GM21367 (cell line): ENCODE measurements at regions not wholly inside any gene's neighbourhood (a gene's known extent, or its start where the extent isn't known, plus 50 kb on each side); places are given as distances from the start of the nearest gene placed in this dataset.

Experiments
- ATAC-seq: cut with Tn5 transposase; IDR thresholded peaks from one replicate; pipeline ENCODE4 v1.9.1; 2021; ENCODE audit not compliant: unreplicated experiment

- no peak for ATAC-seq
Observed at GRCh38 chr6:62345446-62345845, 59.4 kb upstream of the KHDRBS2 start.

GRCh38 chr6:62344850-62345249, 58.8 kb upstream of the KHDRBS2 start:
- ATAC-seq = no peak

GRCh38 chr6:62338477-62338876, 52.5 kb upstream of the KHDRBS2 start:
- no peak for ATAC-seq
